ENCODE measurements at regions not wholly inside any gene's neighbourhood (a gene's known extent, or its start where the extent isn't known, plus 50 kb on each side); places are given as distances from the start of the nearest gene placed in this dataset.

DNA sequence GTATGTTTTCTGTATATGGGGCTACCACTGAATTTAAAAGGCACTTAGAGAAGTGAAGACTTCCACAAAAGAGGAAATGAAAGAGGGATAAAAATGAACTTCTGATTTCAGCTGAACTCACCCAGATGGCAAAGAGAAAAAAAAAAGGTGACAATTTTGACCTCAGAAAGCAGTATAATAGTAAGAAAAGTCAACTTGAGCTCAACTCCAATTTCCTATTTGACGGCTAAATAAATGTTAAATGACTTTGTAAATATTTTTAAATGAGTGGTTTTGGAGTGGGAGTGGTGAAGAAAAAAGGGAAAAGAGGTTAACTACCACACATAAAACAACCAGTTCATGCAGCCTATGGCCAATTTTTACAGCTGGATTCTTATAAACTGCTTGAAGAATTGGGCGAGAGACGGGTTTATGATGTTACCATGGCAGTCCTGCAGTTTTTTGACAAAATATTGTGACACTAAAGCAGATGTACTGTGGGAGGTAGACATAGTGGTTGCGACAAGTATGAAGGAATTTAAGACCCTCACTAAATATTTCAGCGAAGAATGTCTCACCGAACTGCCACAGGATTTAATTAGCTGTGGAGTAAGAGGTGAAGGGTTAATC lies 49.8 kb upstream of the ADTRP start:
- intact Hi-C loops (cut with DNase I) = no loop called here
- ATAC-seq = no peak

More for the DNA sequence above, 49.8 kb upstream of the ADTRP start:
- H3K27me3 ChIP-seq (ENCODE audit: low read depth) = no peaks in the 10 kb centered on the region
- no peak overlapping the region for H3K27ac ChIP-seq
- no peak for DNase-seq
- no peaks in the 10 kb centered on the region for H3K9me3 ChIP-seq
- no peaks in the 10 kb centered on the region for H3K36me3 ChIP-seq
- no peak for TF ChIP-seq CTCF (IDR thresholded peaks at IDR 0.05)
- H3K4me1 ChIP-seq = peaks cover 8% of the 10 kb centered on the region
- no peak overlapping the region for H3K4me3 ChIP-seq
